H1 (cell line): ENCODE measurements at regions not wholly inside any gene's neighbourhood (a gene's known extent, or its start where the extent isn't known, plus 50 kb on each side); places are given as distances from the start of the nearest gene placed in this dataset.

Source experiments
- CBX5 ChIP-seq: fragments of 300-800, 300-1000 bp; sonication (generic); IDR thresholded peaks from 2 replicates; pipeline ENCODE4 v1.7.1; 2016; ENCODE audit warnings: antibody characterized with exemption, low read length, low read depth
- CTCF ChIP-seq, 3 experiments: IDR thresholded peaks; 1 replicate in 2 of 3; 2 replicates in 1 of 3; pipeline versions ENCODE4 v1.5.1 to v1.6.1; 2011; ENCODE audit warnings: low read length in 3 of 3, mild to moderate bottlenecking in 3 of 3, inconsistent platforms in 2 of 3, low read depth in 1 of 3, moderate library complexity in 1 of 3; ENCODE audit not compliant: insufficient read depth in 1 of 3; ENCODE audit errors: control extremely low read depth in 1 of 3
- KDM1A ChIP-seq: fragments of 200-600, 300-600 bp; sonication (generic); IDR thresholded peaks from 2 replicates; pipeline ENCODE4 v1.7.1; 2016; ENCODE audit warnings: mild to moderate bottlenecking, low read length, borderline replicate concordance
- POLR2A ChIP-seq, 2 experiments: IDR thresholded peaks; 1 replicate in 1 of 2; 2 replicates in 1 of 2; pipeline ENCODE4 v1.6.1; 2011; ENCODE audit warnings: low read depth in 2 of 2, low read length in 2 of 2, mild to moderate bottlenecking in 2 of 2; ENCODE audit errors: control extremely low read depth in 1 of 2
- RFX5 ChIP-seq: IDR thresholded peaks from 2 replicates; pipeline ENCODE4 v1.6.1; 2011; ENCODE audit warnings: low read depth, low read length, improper control_type of control experiment, borderline replicate concordance
- SP4 ChIP-seq: IDR thresholded peaks from 2 replicates; pipeline ENCODE4 v1.6.1; 2012; ENCODE audit warnings: low read length, inconsistent platforms

GRCh38 chr21:35191128-35191527 lies 142.0 kb upstream of the RUNX1 start:
- TF ChIP-seq KDM1A (no peak), CTCF (IDR thresholded peaks at IDR 0.05; ENCODE audit: control extremely low read depth in 1 of 3, insufficient read depth in 1 of 3, low read depth in 1 of 3, low read length in 3 of 3) (no peak), RFX5 (no peak), CBX5 (no peak), POLR2A (IDR thresholded peaks at IDR 0.05; ENCODE audit: control extremely low read depth in 1 of 2, low read depth in 2 of 2, low read length in 2 of 2) (no peak), SP4 (no peak)
